ENCODE measurements at regions not wholly inside any gene's neighbourhood (a gene's known extent, or its start where the extent isn't known, plus 50 kb on each side); places are given as distances from the start of the nearest gene placed in this dataset.

DNA sequence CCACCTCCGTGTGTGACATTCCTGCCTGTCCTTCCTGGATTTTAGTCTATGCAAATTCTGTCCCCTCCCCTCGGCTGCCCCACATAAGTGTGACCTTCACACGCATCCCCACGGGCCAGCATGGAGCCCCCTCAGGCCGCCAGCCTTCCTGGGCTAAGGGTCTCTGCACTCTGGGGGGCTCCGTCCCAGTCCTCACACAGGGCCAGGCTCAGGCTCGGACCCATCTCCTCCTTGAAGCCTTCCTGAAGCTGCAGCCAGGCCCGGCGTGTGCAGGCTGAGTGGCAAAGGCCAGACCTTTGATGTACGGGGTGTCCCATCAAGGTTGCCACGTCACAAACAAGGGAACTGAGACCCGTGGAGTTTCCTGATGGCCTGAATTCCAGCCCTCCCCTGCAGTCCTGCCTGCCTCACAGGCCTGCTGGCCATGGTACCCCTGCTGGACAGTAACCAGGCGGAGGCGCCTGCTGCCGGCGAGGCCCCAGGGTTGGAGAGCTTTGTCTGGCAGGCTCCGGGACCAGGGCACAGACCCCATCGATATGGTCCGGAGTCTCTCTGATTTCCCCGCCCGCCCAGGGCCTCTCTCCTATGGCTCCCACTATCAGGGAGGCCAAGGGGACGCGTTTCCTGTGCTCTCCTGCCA is 791.7 kb downstream of the BRD1 start:
- no peak for DNase-seq

GRCh38 chr22:49034836-49035817 is 792.5 kb downstream of the BRD1 start:
- no peaks in the 10 kb centered on the region for H3K79me2 ChIP-seq (ENCODE audit: insufficient read depth)
- no peaks in the 10 kb centered on the region for H3K36me3 ChIP-seq (ENCODE audit: low read depth)
- no peaks in the 10 kb centered on the region for H4K20me1 ChIP-seq (ENCODE audit: insufficient read depth)
- H3K27ac ChIP-seq: no peak overlapping the region
- no peak for DNase-seq
- H3K27me3 ChIP-seq (replicated peaks; ENCODE audit: insufficient read depth): no peaks in the 10 kb centered on the region
- no peaks in the 10 kb centered on the region for H3F3A ChIP-seq (ENCODE audit: insufficient read depth)
- WGBS, 2 experiments (ENCODE audit: low coverage in 1 of 2, low lambda C conversion rate in 2 of 2, missing lambda C conversion rate in 2 of 2): 47 to 57% methylated on average over 30 of the region's 30 CpGs
- no peak overlapping the region for H3K4me2 ChIP-seq (ENCODE audit: unreplicated experiment)
- no peaks in the 10 kb centered on the region for H3K9me3 ChIP-seq (ENCODE audit: low read depth)
- H3K9ac ChIP-seq: no peak overlapping the region
- in situ Hi-C loops (cut with MboI): no loop called here
- H3K4me3 ChIP-seq: no peak overlapping the region
- H3K9me2 ChIP-seq (ENCODE audit: insufficient read depth): no peaks in the 10 kb centered on the region
- TF ChIP-seq EZH2phosphoT487 (IDR thresholded peaks at IDR 0.05; ENCODE audit: insufficient read depth, low read depth) (no peak), EZH2 (IDR thresholded peaks at IDR 0.05; ENCODE audit: insufficient read depth, poor library complexity, severe bottlenecking) (no peak)
- H2AFZ ChIP-seq: no peak overlapping the region
- H3K4me1 ChIP-seq (ENCODE audit: insufficient read depth): no peaks in the 10 kb centered on the region

More for the DNA sequence above, 791.7 kb downstream of the BRD1 start:
- in situ Hi-C loops (cut with MboI): no loop called here
- no peak overlapping the region for H3K9ac ChIP-seq
- no peaks in the 10 kb centered on the region for H3K27me3 ChIP-seq (replicated peaks; ENCODE audit: insufficient read depth)
- WGBS, 2 experiments (ENCODE audit: low coverage in 1 of 2, low lambda C conversion rate in 2 of 2, missing lambda C conversion rate in 2 of 2): 48 to 53% methylated on average over 22 to 23 of the region's 23 CpGs
- H3K9me2 ChIP-seq (ENCODE audit: insufficient read depth): no peaks in the 10 kb centered on the region
- H3K9me3 ChIP-seq (ENCODE audit: low read depth): no peaks in the 10 kb centered on the region
- no peaks in the 10 kb centered on the region for H3F3A ChIP-seq (ENCODE audit: insufficient read depth)
- no peak overlapping the region for H2AFZ ChIP-seq
- H4K20me1 ChIP-seq (ENCODE audit: insufficient read depth): no peaks in the 10 kb centered on the region
- no peak overlapping the region for H3K27ac ChIP-seq
- no peaks in the 10 kb centered on the region for H3K4me1 ChIP-seq (ENCODE audit: insufficient read depth)
- H3K4me3 ChIP-seq: no peak overlapping the region
- H3K79me2 ChIP-seq (ENCODE audit: insufficient read depth): no peaks in the 10 kb centered on the region
- H3K36me3 ChIP-seq (ENCODE audit: low read depth): no peaks in the 10 kb centered on the region
- no peak overlapping the region for H3K4me2 ChIP-seq (ENCODE audit: unreplicated experiment)
- TF ChIP-seq EZH2 (IDR thresholded peaks at IDR 0.05; ENCODE audit: insufficient read depth, poor library complexity, severe bottlenecking) (no peak), EZH2phosphoT487 (IDR thresholded peaks at IDR 0.05; ENCODE audit: insufficient read depth, low read depth) (no peak)

DNA sequence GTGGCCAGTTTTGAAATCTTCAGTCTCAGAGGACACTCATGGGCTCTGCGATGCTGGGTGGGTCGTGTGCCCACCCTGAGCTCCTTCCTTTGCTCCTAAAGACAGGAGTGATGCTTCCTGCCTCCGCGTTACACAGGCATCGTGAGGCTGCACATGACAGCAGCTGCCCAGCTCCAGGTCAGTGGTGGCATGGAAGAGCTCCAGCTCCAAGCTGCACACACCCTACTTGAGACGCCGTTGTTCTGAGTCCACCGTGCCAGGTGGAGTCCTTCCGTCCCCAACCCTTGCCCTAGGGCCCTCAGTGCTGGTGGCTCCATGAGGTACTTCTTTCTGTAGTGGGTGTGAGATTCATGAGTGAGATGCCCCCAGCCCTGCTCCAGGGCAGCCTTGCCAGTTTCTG is 794.1 kb downstream of the BRD1 start:
- no peaks in the 10 kb centered on the region for H3K79me2 ChIP-seq (ENCODE audit: insufficient read depth)
- H2AFZ ChIP-seq: no peak overlapping the region
- DNase-seq: no peak
- no peak overlapping the region for H3K27ac ChIP-seq
- TF ChIP-seq EZH2 (IDR thresholded peaks at IDR 0.05; ENCODE audit: insufficient read depth, poor library complexity, severe bottlenecking) (no peak), EZH2phosphoT487 (IDR thresholded peaks at IDR 0.05; ENCODE audit: insufficient read depth, low read depth) (no peak)
- WGBS, 2 experiments (ENCODE audit: low coverage in 1 of 2, low lambda C conversion rate in 2 of 2, missing lambda C conversion rate in 2 of 2): 66 to 70% methylated on average over 7 to 9 of the region's 9 CpGs
- no peak overlapping the region for H3K9ac ChIP-seq
- H3K9me2 ChIP-seq (ENCODE audit: insufficient read depth): no peaks in the 10 kb centered on the region
- no peak overlapping the region for H3K4me2 ChIP-seq (ENCODE audit: unreplicated experiment)
- no peaks in the 10 kb centered on the region for H3F3A ChIP-seq (ENCODE audit: insufficient read depth)
- in situ Hi-C loops (cut with MboI): no loop called here
- no peaks in the 10 kb centered on the region for H3K36me3 ChIP-seq (ENCODE audit: low read depth)
- H3K9me3 ChIP-seq (ENCODE audit: low read depth): no peaks in the 10 kb centered on the region
- H3K4me3 ChIP-seq: no peak overlapping the region
- H4K20me1 ChIP-seq (ENCODE audit: insufficient read depth): no peaks in the 10 kb centered on the region
- no peaks in the 10 kb centered on the region for H3K27me3 ChIP-seq (replicated peaks; ENCODE audit: insufficient read depth)
- no peaks in the 10 kb centered on the region for H3K4me1 ChIP-seq (ENCODE audit: insufficient read depth)

GRCh38 chr22:49032821-49033220 is 794.9 kb downstream of the BRD1 start:
- in situ Hi-C loops (cut with MboI): no loop called here
- Histone ChIP-seq H3K9me2 (ENCODE audit: insufficient read depth) (no peaks in the 10 kb centered on the region), H2AFZ (no peak overlapping the region), H3K4me1 (ENCODE audit: insufficient read depth) (no peaks in the 10 kb centered on the region), H3K27ac (no peak overlapping the region), H3K9me3 (ENCODE audit: low read depth) (no peaks in the 10 kb centered on the region), H3K9ac (no peak overlapping the region), H3K4me2 (ENCODE audit: unreplicated experiment) (no peak overlapping the region), H3K36me3 (ENCODE audit: low read depth) (no peaks in the 10 kb centered on the region), H3K27me3 (replicated peaks; ENCODE audit: insufficient read depth) (no peaks in the 10 kb centered on the region), H3F3A (ENCODE audit: insufficient read depth) (no peaks in the 10 kb centered on the region), H3K4me3 (no peak overlapping the region), H3K79me2 (ENCODE audit: insufficient read depth) (no peaks in the 10 kb centered on the region), H4K20me1 (ENCODE audit: insufficient read depth) (no peaks in the 10 kb centered on the region)
- no peak for TF ChIP-seq EZH2phosphoT487 (IDR thresholded peaks at IDR 0.05; ENCODE audit: insufficient read depth, low read depth)
- DNase-seq: no peak
- WGBS, 2 experiments (ENCODE audit: low coverage in 1 of 2, low lambda C conversion rate in 2 of 2, missing lambda C conversion rate in 2 of 2): 55 to 61% methylated on average over 17 of the region's 17 CpGs
